Lower leg skin (tissue), 3 donors: ENCODE measurements at regions not wholly inside any gene's neighbourhood (a gene's known extent, or its start where the extent isn't known, plus 50 kb on each side); places are given as distances from the start of the nearest gene placed in this dataset.

Experiments used
- POLR2A ChIP-seq, 2 donors: fragments of 450-650 bp; IDR thresholded peaks; one replicate each; pipeline ENCODE4 v1.6.1; 2016 to 2017; ENCODE audit warnings: antibody characterized with exemption in 2 of 2, mild to moderate bottlenecking in 1 of 2, moderate library complexity in 1 of 2
- TF ChIP-seq, protein P1 (sequence below), 3 donors: fragments of 450-650 bp; IDR thresholded peaks; one replicate each; pipeline ENCODE4 v1.5.1; 2016; ENCODE audit warnings: antibody characterized with exemption in 3 of 3, mild to moderate bottlenecking in 3 of 3, moderate library complexity in 2 of 3

DNA sequence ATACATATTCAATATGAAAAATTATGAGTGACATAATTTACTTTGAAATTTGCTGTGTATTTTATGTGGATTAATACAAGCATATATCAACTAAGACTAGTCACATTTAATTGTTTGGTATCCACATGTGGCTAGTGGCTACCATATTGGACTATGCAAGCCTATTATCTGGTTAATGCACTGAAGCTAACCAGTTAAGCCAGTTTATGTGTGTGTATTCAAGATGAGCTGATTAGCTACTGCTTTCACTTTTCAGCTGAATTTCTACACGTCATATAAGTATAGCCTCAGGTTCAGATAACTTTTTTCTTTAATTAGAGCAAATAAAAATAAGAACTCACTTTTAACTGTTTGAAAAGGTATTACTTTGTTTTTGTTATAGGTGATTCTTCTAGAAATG is 903.7 kb downstream of the TFAP2A start:
- TF ChIP-seq, protein P1, sequence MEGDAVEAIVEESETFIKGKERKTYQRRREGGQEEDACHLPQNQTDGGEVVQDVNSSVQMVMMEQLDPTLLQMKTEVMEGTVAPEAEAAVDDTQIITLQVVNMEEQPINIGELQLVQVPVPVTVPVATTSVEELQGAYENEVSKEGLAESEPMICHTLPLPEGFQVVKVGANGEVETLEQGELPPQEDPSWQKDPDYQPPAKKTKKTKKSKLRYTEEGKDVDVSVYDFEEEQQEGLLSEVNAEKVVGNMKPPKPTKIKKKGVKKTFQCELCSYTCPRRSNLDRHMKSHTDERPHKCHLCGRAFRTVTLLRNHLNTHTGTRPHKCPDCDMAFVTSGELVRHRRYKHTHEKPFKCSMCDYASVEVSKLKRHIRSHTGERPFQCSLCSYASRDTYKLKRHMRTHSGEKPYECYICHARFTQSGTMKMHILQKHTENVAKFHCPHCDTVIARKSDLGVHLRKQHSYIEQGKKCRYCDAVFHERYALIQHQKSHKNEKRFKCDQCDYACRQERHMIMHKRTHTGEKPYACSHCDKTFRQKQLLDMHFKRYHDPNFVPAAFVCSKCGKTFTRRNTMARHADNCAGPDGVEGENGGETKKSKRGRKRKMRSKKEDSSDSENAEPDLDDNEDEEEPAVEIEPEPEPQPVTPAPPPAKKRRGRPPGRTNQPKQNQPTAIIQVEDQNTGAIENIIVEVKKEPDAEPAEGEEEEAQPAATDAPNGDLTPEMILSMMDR (IDR thresholded peaks at IDR 0.05) = no peak
- TF ChIP-seq POLR2A (IDR thresholded peaks at IDR 0.05) = no peak
